Prostate gland (tissue), 2 donors: ENCODE measurements at regions not wholly inside any gene's neighbourhood (a gene's known extent, or its start where the extent isn't known, plus 50 kb on each side); places are given as distances from the start of the nearest gene placed in this dataset.

ENCODE experiments used
- CTCF ChIP-seq, 4 experiments: fragments of 200-600 bp in 2 of 4; fragments of 450-650 bp in 2 of 4; sonication (generic) in 2 of 4; IDR thresholded peaks; 1 replicate in 3 of 4; 2 replicates in 1 of 4; pipeline ENCODE4 v1.5.1; 2016 to 2019; ENCODE audit warnings: antibody characterized with exemption in 4 of 4, mild to moderate bottlenecking in 2 of 4, moderate library complexity in 2 of 4
- POLR2A ChIP-seq: fragments of 450-650 bp; IDR thresholded peaks from one replicate; pipeline ENCODE4 v1.6.1; 2016; ENCODE audit warnings: antibody characterized with exemption, mild to moderate bottlenecking

GRCh38 chr1:181170194-181170593 is 81.7 kb downstream of the IER5 start:
- TF ChIP-seq CTCF (IDR thresholded peaks at IDR 0.05) = no peak
- TF ChIP-seq POLR2A = no peak
